Activated CD4-positive, alpha-beta memory T cell treated with anti-CD3 and anti-CD28 coated beads for 36 hours (primary cell): ENCODE measurements at regions not wholly inside any gene's neighbourhood (a gene's known extent, or its start where the extent isn't known, plus 50 kb on each side); places are given as distances from the start of the nearest gene placed in this dataset.

Experiments
- CTCF ChIA-PET: fragments of 350-600 bp; sonication (Branson Sonifier 250); formaldehyde crosslinking; loops from one replicate; lab custom pipeline; 2021; ENCODE audit warnings: antibody characterized with exemption, inconsistent platforms; lab: Charles Lee
- POLR2A ChIA-PET: fragments of 350-600 bp; sonication (Branson Sonifier 250); formaldehyde crosslinking; loops from one replicate; lab custom pipeline; 2021; ENCODE audit warnings: antibody characterized with exemption; lab: Charles Lee
- DNase-seq: peaks from one replicate; pipeline ENCODE4 v3.0.0-alpha.2; 2020
- H3K27ac Mint-ChIP-seq: one replicate; pipeline ENCODE4 v1.8.0; 2021; ENCODE audit warnings: mixed read lengths
- H3K27me3 Mint-ChIP-seq: one replicate; pipeline ENCODE4 v1.8.0; 2021; ENCODE audit warnings: mixed read lengths
- H3K36me3 Mint-ChIP-seq: one replicate; pipeline ENCODE4 v1.8.0; 2021; ENCODE audit warnings: mixed read lengths
- H3K4me1 Mint-ChIP-seq: one replicate; pipeline ENCODE4 v1.8.0; 2021; ENCODE audit warnings: low read depth, mixed read lengths
- H3K4me3 Mint-ChIP-seq: one replicate; pipeline ENCODE4 v1.8.0; 2021; ENCODE audit warnings: mild to moderate bottlenecking, mixed read lengths
- H3K9me3 Mint-ChIP-seq: one replicate; pipeline ENCODE4 v1.8.0; 2021; ENCODE audit warnings: mixed read lengths
- intact Hi-C: fragments of 100-400 bp; cut with micrococcal nuclease; formaldehyde crosslinking; loops from one replicate; pipeline ENCODE4 v1.15.1; 2023

DNA sequence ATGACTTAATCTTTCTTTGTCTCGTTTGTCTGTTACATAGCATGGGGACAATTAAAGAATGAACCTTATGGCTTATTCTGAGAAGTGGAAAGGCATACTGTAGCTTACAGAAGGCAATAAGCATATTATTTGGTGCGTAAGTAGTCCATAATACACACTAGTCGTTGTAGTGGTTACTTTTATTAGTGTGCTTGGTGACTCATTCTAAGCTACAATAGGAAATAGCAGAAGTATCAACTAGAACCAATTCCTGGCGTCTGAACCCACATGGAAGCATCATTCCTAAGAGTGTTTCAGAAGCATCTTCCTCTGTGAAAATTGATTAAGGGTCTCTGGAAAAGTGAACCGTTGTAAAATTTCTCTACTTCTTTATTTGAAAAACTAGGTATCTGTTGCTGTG, 777.8 kb upstream of the EEF2KMT start:
- H3K27me3 Mint-ChIP-seq = no peaks in the 10 kb centered on the region
- no peaks in the 10 kb centered on the region for H3K4me1 Mint-ChIP-seq
- no peak overlapping the region for H3K27ac Mint-ChIP-seq
- no peaks in the 10 kb centered on the region for H3K36me3 Mint-ChIP-seq
- H3K9me3 Mint-ChIP-seq = peaks cover 2% of the 10 kb centered on the region
- no peak overlapping the region for H3K4me3 Mint-ChIP-seq
- DNase-seq = no peak
- intact Hi-C loops = no loop called here
- ChIA-PET CTCF (no interaction called here), POLR2A (no interaction called here)

DNA sequence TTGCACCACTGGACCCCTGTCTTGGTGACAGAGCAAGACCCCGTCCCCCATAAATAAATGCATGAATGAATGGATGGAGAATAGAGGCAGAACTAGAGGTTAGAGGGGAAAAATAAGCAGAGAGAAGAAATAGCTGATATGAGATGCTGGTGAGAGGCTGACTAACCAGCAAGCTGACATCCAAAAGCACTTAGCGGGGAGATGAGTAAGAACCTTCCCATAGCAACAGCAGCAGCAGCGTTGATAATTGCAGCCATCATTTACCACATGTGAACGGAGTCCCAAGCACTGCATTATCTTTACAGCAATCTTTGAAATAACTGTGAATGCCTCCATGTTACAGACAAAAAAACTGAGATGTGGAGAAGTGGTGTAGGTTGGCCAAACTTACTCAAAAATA, 777.3 kb upstream of the EEF2KMT start:
- ChIA-PET CTCF (no interaction called here), POLR2A (no interaction called here)
- no peaks in the 10 kb centered on the region for H3K27me3 Mint-ChIP-seq
- H3K4me3 Mint-ChIP-seq = no peak overlapping the region
- H3K36me3 Mint-ChIP-seq = no peaks in the 10 kb centered on the region
- H3K27ac Mint-ChIP-seq = no peak overlapping the region
- DNase-seq = no peak
- intact Hi-C loops = no loop called here
- H3K9me3 Mint-ChIP-seq = peaks cover 2% of the 10 kb centered on the region
- no peaks in the 10 kb centered on the region for H3K4me1 Mint-ChIP-seq

DNA sequence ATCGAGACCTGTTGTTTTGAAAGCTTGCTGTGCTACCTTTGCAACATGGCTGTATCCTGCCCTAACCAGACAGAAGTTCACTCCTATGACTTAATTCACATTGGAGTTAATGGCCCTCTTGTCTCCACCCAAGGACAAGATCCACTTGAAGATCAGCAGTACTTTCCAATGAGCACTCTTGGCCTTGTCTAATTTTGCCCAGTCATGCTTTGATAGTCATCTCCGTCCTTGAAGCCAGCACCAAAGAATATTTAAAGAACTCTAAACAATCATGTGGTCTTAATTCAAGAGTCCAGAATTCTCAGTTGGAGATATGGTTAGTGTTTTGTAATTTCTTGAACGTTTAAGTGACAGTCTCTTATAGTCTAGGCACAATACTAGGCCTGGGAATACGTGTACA, 775.6 kb upstream of the EEF2KMT start:
- H3K4me1 Mint-ChIP-seq = no peaks in the 10 kb centered on the region
- H3K9me3 Mint-ChIP-seq = peaks cover 2% of the 10 kb centered on the region
- H3K27ac Mint-ChIP-seq = no peak overlapping the region
- H3K27me3 Mint-ChIP-seq = no peaks in the 10 kb centered on the region
- ChIA-PET POLR2A (no interaction called here), CTCF (no interaction called here)
- H3K4me3 Mint-ChIP-seq = no peak overlapping the region
- intact Hi-C loops = no loop called here
- no peak for DNase-seq
- no peaks in the 10 kb centered on the region for H3K36me3 Mint-ChIP-seq

DNA sequence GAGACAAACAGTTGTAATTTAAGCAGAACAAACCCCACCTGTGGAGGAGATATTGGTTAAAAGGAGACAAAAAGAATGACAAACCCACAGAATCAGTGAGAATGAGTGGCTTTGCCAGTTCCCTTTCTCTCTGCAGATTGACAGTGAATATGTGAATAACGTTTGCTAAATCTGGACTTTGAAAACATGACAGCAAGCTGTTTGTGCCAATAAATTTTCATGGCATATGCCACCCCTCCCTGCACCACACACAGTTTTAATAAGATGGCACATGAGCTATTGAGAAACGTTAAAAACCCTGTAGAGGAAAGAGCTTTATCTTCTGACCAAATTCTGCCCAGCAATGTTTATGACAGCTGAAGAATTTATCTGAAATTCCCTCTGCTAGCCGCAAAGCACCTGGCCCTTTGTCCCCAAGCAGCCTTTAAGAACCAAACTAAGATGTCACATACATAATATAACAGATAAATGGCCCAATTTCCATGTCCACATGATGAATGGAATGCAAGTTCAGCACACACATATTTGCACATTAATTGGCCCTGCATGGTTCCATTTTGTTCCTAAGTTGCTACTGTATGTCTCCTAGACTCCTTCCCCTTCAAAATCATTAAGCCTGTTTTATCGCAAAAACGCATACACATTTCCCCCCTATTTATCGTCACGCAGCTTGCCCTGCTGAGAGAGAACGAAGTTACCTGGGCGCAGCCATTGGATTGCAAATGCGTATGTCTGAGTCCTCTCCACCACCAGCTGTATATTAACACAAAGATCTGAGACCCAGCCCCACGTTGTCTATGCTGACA, 773.5 kb upstream of the EEF2KMT start:
- H3K27me3 Mint-ChIP-seq = no peaks in the 10 kb centered on the region
- no peak overlapping the region for H3K4me3 Mint-ChIP-seq
- H3K36me3 Mint-ChIP-seq = no peaks in the 10 kb centered on the region
- POLR2A ChIA-PET = no interaction called here
- H3K27ac Mint-ChIP-seq = no peak overlapping the region
- H3K9me3 Mint-ChIP-seq = peaks cover 10% of the 10 kb centered on the region
- CTCF ChIA-PET = no interaction called here
- intact Hi-C loops = no loop called here
- H3K4me1 Mint-ChIP-seq = no peaks in the 10 kb centered on the region
- no peak for DNase-seq

DNA sequence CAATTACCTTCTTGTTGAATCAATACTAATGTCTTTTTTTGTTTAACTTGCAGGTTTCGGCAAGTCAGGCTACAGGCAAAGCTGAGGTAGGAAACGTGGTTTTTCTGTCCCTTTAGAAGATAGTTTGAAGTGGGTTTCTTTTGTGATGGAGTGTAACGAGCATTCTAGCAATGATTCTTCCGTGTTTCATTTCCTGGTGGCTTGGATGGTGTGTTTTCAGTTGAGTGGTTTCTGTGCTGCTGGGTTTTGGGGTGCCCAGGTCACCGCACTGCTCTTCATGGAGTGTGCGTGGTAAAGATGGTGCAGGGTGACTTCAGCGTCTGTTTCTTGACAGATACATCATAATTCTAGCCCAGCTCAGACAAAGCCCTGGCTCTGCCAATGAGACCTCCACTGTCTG, 769.7 kb upstream of the EEF2KMT start:
- Mint-ChIP-seq H3K36me3 (no peaks in the 10 kb centered on the region), H3K4me3 (no peak overlapping the region), H3K4me1 (no peaks in the 10 kb centered on the region), H3K9me3 (peaks cover 10% of the 10 kb centered on the region), H3K27me3 (no peaks in the 10 kb centered on the region), H3K27ac (no peak overlapping the region)
- intact Hi-C loops = no loop called here
- no peak for DNase-seq
- CTCF ChIA-PET = no interaction called here
- POLR2A ChIA-PET = no interaction called here

- Mint-ChIP-seq H3K4me3 (no peak overlapping the region), H3K4me1 (no peaks in the 10 kb centered on the region), H3K9me3 (peaks cover 11% of the 10 kb centered on the region), H3K27me3 (no peaks in the 10 kb centered on the region), H3K27ac (no peak overlapping the region), H3K36me3 (no peaks in the 10 kb centered on the region)
- ChIA-PET CTCF (no interaction called here), POLR2A (no interaction called here)
- no peak for DNase-seq
- intact Hi-C loops = no loop called here
These were observed 767.6 kb upstream of the EEF2KMT start for GRCh38 chr16:5865236-5865635.

GRCh38 chr16:5863071-5863606, 765.5 kb upstream of the EEF2KMT start:
- intact Hi-C loops = no loop called here
- H3K27me3 Mint-ChIP-seq = no peaks in the 10 kb centered on the region
- ChIA-PET POLR2A (no interaction called here), CTCF (no interaction called here)
- no peaks in the 10 kb centered on the region for H3K36me3 Mint-ChIP-seq
- no peak for DNase-seq
- H3K4me1 Mint-ChIP-seq = no peaks in the 10 kb centered on the region
- no peak overlapping the region for H3K4me3 Mint-ChIP-seq
- peaks cover 11% of the 10 kb centered on the region for H3K9me3 Mint-ChIP-seq
- H3K27ac Mint-ChIP-seq = no peak overlapping the region

DNA sequence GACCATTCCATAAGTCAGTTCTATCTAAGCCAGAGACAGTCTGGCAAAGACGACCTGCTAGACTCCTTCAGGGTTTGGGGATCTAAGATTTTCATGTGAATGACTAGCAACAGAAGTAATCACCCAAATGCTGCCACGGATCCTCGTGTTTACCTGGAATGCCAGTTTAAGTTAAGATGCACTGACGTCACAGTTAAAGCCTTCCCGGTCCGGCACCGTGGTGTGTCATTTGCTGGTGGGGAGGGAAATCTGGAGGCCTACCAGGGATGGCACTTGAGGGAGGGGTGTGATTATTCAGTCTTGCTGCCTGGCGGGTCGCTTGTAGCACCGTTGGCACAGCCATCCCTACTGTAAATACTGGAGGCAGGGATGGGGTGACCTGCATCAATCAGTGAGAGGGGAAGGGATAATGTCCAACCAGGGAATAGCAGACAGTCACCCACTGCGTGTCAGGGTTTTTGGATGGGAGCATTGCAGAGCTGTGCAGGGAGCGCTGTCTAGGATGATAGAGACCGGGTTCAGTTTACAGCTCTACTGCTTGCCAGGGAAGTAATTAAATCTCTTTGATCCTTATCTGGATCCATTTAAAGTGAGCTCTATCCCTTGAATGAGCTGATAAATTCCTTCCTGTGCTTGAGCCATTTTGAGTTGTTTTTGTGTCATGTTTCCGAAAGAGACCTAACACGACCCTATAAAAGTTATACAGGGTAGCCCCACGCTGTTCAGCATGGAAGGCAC, 764.7 kb upstream of the EEF2KMT start:
- no peak overlapping the region for H3K4me3 Mint-ChIP-seq
- DNase-seq = no peak
- ChIA-PET POLR2A (no interaction called here), CTCF (no interaction called here)
- peaks cover 10% of the 10 kb centered on the region for H3K9me3 Mint-ChIP-seq
- H3K36me3 Mint-ChIP-seq = no peaks in the 10 kb centered on the region
- no peaks in the 10 kb centered on the region for H3K27me3 Mint-ChIP-seq
- no peaks in the 10 kb centered on the region for H3K4me1 Mint-ChIP-seq
- H3K27ac Mint-ChIP-seq = no peak overlapping the region
- intact Hi-C loops = no loop called here

DNA sequence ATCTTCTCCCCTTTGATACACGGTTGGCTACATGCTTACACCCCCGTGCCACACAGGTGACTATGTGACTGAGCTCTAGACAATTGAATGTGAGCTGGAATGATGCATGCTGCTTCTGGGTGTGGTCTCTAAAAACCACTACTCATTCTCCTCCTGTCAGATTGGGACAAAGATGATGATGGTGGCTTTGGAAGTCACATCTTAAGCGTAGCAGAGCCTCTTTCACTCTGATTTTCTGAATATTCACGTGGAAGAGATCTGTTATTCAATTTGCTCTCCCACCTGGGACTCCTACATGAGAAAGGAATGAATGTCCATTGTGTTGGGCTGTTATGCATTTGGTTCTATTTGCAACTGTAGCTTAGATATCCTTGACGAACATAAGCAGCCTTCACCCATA, 763.6 kb upstream of the EEF2KMT start:
- Mint-ChIP-seq H3K4me1 (no peaks in the 10 kb centered on the region), H3K36me3 (no peaks in the 10 kb centered on the region), H3K9me3 (peaks cover 5% of the 10 kb centered on the region), H3K27ac (no peak overlapping the region), H3K4me3 (no peak overlapping the region), H3K27me3 (no peaks in the 10 kb centered on the region)
- DNase-seq = no peak
- intact Hi-C loops = no loop called here
- CTCF ChIA-PET = no interaction called here
- POLR2A ChIA-PET = no interaction called here

DNA sequence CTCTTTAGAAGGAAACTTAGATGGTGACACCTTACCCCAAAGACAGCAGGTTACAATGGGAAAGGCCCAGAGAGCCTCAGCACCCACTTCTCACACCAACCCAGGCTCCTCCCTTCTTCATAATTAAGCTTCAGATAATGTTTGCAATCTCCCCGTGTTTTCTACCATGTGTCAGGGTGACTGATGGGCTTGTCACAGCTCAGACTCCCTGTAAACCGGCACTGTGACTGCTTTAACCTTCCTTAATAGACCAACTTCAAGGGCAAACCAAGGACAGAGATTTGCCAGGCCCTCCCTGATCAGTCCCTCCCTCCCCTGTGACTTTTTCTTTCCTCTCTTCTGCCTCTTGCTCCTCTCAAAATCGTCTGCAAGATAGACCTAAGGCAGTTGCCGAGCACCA, 760.6 kb upstream of the EEF2KMT start:
- Mint-ChIP-seq H3K27me3 (no peaks in the 10 kb centered on the region), H3K36me3 (no peaks in the 10 kb centered on the region), H3K27ac (no peak overlapping the region), H3K4me3 (no peak overlapping the region), H3K4me1 (no peaks in the 10 kb centered on the region), H3K9me3 (peaks cover 14% of the 10 kb centered on the region)
- DNase-seq = no peak
- intact Hi-C loops = no loop called here
- CTCF ChIA-PET = no interaction called here
- POLR2A ChIA-PET = no interaction called here

GRCh38 chr16:5854027-5854426, 756.4 kb upstream of the EEF2KMT start:
- Mint-ChIP-seq H3K4me1 (no peaks in the 10 kb centered on the region), H3K27me3 (no peaks in the 10 kb centered on the region), H3K36me3 (no peaks in the 10 kb centered on the region), H3K27ac (no peak overlapping the region), H3K9me3 (peaks cover 19% of the 10 kb centered on the region), H3K4me3 (no peak overlapping the region)
- ChIA-PET CTCF (no interaction called here), POLR2A (no interaction called here)
- intact Hi-C loops = no loop called here
- no peak for DNase-seq

DNA sequence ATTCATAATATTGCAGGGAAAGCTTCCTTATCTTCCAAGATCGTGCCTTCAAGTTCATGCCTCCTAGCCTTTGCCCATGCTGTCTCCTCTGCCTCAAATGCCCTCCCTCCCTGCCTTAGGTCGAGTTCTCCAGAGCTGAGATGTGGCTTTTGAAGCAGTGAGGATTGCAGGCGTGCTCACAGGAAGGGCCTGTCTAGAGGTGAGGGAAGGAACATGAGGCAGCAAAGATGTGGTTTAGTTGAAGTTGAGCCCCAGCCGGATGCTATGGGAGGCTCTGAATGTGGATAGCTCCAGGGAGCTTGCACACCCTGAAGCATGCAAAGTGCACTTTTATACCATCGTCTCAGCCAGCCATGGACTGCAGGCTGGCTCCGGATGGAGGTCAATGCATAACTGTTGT, 754.6 kb upstream of the EEF2KMT start:
- Mint-ChIP-seq H3K27me3 (no peaks in the 10 kb centered on the region), H3K36me3 (no peaks in the 10 kb centered on the region), H3K27ac (no peak overlapping the region), H3K4me3 (no peak overlapping the region), H3K9me3 (peaks cover 19% of the 10 kb centered on the region), H3K4me1 (no peaks in the 10 kb centered on the region)
- ChIA-PET CTCF (no interaction called here), POLR2A (no interaction called here)
- intact Hi-C loops = no loop called here
- DNase-seq = no peak
